H1 (cell line): ENCODE measurements at regions not wholly inside any gene's neighbourhood (a gene's known extent, or its start where the extent isn't known, plus 50 kb on each side); places are given as distances from the start of the nearest gene placed in this dataset.

Experiments used
- CTCF ChIA-PET: fragments of 300-600 bp; sonication (Branson Sonifier 250); formaldehyde crosslinking; loops from one replicate; lab custom pipeline; 2021; ENCODE audit not compliant: partially characterized antibody; lab: Charles Lee
- POLR2A ChIA-PET: fragments of 300-600 bp; sonication (Branson Sonifier 250); formaldehyde crosslinking; loops from one replicate; lab custom pipeline; 2021; ENCODE audit warnings: inconsistent platforms; ENCODE audit not compliant: partially characterized antibody; lab: Charles Lee
- DNase-seq, 2 experiments: peaks; one replicate each; pipeline versions ENCODE4 v3.0.0 to v3.0.0-alpha.2; 2010 to 2022; ENCODE audit warnings: low spot score in 2 of 2, low read depth in 1 of 2, mixed read lengths in 1 of 2
- FAIRE-seq: peaks from 2 replicates; lab custom pipeline; 2011; peaks lifted over from hg19 to GRCh38; lab: Jason Lieb, UNC
- H2AFZ ChIP-seq: 2 replicates; pipeline ENCODE4 v1.8.1; 2012; ENCODE audit warnings: low read length, inconsistent platforms
- H2AK5ac ChIP-seq: 2 replicates; pipeline ENCODE4 v1.6.1; 2013; ENCODE audit warnings: low read depth, low read length
- H2BK120ac ChIP-seq: replicated peaks from 2 replicates; pipeline ENCODE3; 2013; ENCODE audit warnings: low read depth, low read length, inconsistent platforms
- H2BK12ac ChIP-seq: 2 replicates; pipeline ENCODE4 v1.6.1; 2013; ENCODE audit warnings: low read depth, low read length
- H2BK15ac ChIP-seq: 2 replicates; pipeline ENCODE4 v1.6.1; 2013; ENCODE audit warnings: low read length
- H2BK20ac ChIP-seq: 2 replicates; pipeline ENCODE4 v1.6.1; 2013; ENCODE audit warnings: low read length
- H2BK5ac ChIP-seq: 2 replicates; pipeline ENCODE4 v1.6.1; 2013; ENCODE audit warnings: low read depth, low read length
- H3K14ac ChIP-seq: 2 replicates; pipeline ENCODE4 v1.6.1; 2013; ENCODE audit warnings: inconsistent platforms; ENCODE audit not compliant: insufficient read length
- H3K18ac ChIP-seq: 2 replicates; pipeline ENCODE4 v1.6.1; 2013; ENCODE audit warnings: low read length; ENCODE audit errors: extremely low read depth
- H3K23ac ChIP-seq: 2 replicates; pipeline ENCODE4 v1.6.1; 2013; ENCODE audit warnings: inconsistent platforms; ENCODE audit not compliant: insufficient read length
- H3K23me2 ChIP-seq: 2 replicates; pipeline ENCODE4 v1.6.1; 2013; ENCODE audit warnings: low read depth, low read length
- H3K27ac ChIP-seq: 2 replicates; pipeline ENCODE4 v1.6.1; 2011; ENCODE audit warnings: low read depth, low read length, inconsistent platforms
- H3K27me3 ChIP-seq, 4 experiments: replicated peaks in 1 of 4; 1 replicate in 1 of 4; 2 replicates in 3 of 4; pipeline versions ENCODE4 v1.6.1 to v1.8.1; 2011 to 2013; ENCODE audit warnings: low read length in 3 of 4, mild to moderate bottlenecking in 3 of 4, inconsistent platforms in 2 of 4, mixed read lengths in 2 of 4, moderate library complexity in 1 of 4; ENCODE audit not compliant: control insufficient read depth in 3 of 4, insufficient read depth in 3 of 4; ENCODE audit errors: extremely low read depth in 1 of 4
- H3K36me3 ChIP-seq, 4 experiments: 2 replicates each; pipeline versions ENCODE4 v1.6.1 to v1.8.1; 2011 to 2013; ENCODE audit warnings: mild to moderate bottlenecking in 4 of 4, low read length in 3 of 4, moderate library complexity in 2 of 4, control low read depth in 1 of 4, inconsistent platforms in 1 of 4; ENCODE audit not compliant: insufficient read depth in 4 of 4, control insufficient read depth in 2 of 4
- H3K4ac ChIP-seq: replicated peaks from 2 replicates; pipeline ENCODE3; 2013; ENCODE audit warnings: low read length, low read depth, mixed read lengths, inconsistent platforms; ENCODE audit not compliant: insufficient read length
- H3K4me1 ChIP-seq, 4 experiments: replicated peaks in 1 of 4; 1 replicate in 1 of 4; 2 replicates in 3 of 4; pipeline versions ENCODE4 v1.6.1 to v1.8.1; 2011 to 2013; ENCODE audit warnings: low read length in 3 of 4, inconsistent platforms in 2 of 4, mixed read lengths in 1 of 4; ENCODE audit not compliant: insufficient read depth in 4 of 4, control insufficient read depth in 3 of 4
- H3K4me2 ChIP-seq, 2 experiments: 2 replicates each; pipeline versions ENCODE4 v1.6.1 to v1.8.1; 2011 to 2013; ENCODE audit warnings: low read depth in 2 of 2, low read length in 2 of 2, control low read depth in 1 of 2, inconsistent platforms in 1 of 2, mild to moderate bottlenecking in 1 of 2; ENCODE audit not compliant: insufficient read depth in 1 of 2
- H3K4me3 ChIP-seq, 4 experiments: fragments of 200-600, 300-600 bp in 1 of 4; sonication (generic), shearing (Covaris generic), sonication (Bioruptor Twin) in 1 of 4; 2 replicates each; pipeline versions ENCODE4 v1.5.1 to v1.8.1; 2011 to 2016; ENCODE audit warnings: low read length in 4 of 4, low read depth in 3 of 4, control low read depth in 2 of 4, inconsistent platforms in 2 of 4, mild to moderate bottlenecking in 2 of 4, mixed read lengths in 1 of 4, moderate library complexity in 1 of 4; ENCODE audit not compliant: insufficient read depth in 2 of 4; ENCODE audit errors: extremely low read depth in 1 of 4
- H3K56ac ChIP-seq: replicated peaks from 2 replicates; pipeline ENCODE3; 2013; ENCODE audit warnings: low read depth, mild to moderate bottlenecking, mixed read lengths, low read length, inconsistent platforms; ENCODE audit not compliant: insufficient read length
- H3K79me1 ChIP-seq: 2 replicates; pipeline ENCODE4 v1.6.1; 2013; ENCODE audit warnings: low read depth, low read length, control low read depth
- H3K79me2 ChIP-seq, 2 experiments: 2 replicates each; pipeline versions ENCODE4 v1.6.1 to v1.8.1; 2012 to 2013; ENCODE audit warnings: low read length in 2 of 2, mild to moderate bottlenecking in 2 of 2, inconsistent platforms in 1 of 2; ENCODE audit not compliant: insufficient read depth in 2 of 2, control insufficient read depth in 1 of 2
- H3K9ac ChIP-seq, 4 experiments: replicated peaks in 1 of 4; 1 replicate in 1 of 4; 2 replicates in 3 of 4; pipeline versions ENCODE4 v1.6.1 to v1.8.1; 2011 to 2013; ENCODE audit warnings: low read depth in 3 of 4, low read length in 3 of 4, control low read depth in 2 of 4, mild to moderate bottlenecking in 2 of 4, moderate library complexity in 2 of 4, inconsistent platforms in 1 of 4; ENCODE audit errors: extremely low read depth in 1 of 4
- H3K9me3 ChIP-seq, 2 experiments: 2 replicates each; pipeline versions ENCODE4 v1.6.1 to v1.8.1; 2012 to 2013; ENCODE audit warnings: mild to moderate bottlenecking in 2 of 2, moderate library complexity in 2 of 2, control low read depth in 1 of 2, inconsistent platforms in 1 of 2, low read depth in 1 of 2, low read length in 1 of 2, mixed read lengths in 1 of 2; ENCODE audit not compliant: insufficient read depth in 2 of 2
- H4K20me1 ChIP-seq, 2 experiments: replicated peaks in 1 of 2; 2 replicates each; pipeline versions ENCODE3 to v1.8.1; 2011 to 2013; ENCODE audit warnings: inconsistent platforms in 2 of 2, low read length in 2 of 2, mild to moderate bottlenecking in 1 of 2; ENCODE audit not compliant: insufficient read depth in 2 of 2, control insufficient read depth in 1 of 2
- H4K5ac ChIP-seq: 2 replicates; pipeline ENCODE4 v1.6.1; 2013; ENCODE audit warnings: low read length, low read depth, mixed read lengths, inconsistent platforms; ENCODE audit not compliant: insufficient read length
- H4K8ac ChIP-seq: 2 replicates; pipeline ENCODE4 v1.8.0; 2013; ENCODE audit warnings: mild to moderate bottlenecking, moderate library complexity, low read length, inconsistent platforms; ENCODE audit not compliant: insufficient read depth; ENCODE audit errors: extremely low read depth
- H4K91ac ChIP-seq: replicated peaks from 2 replicates; pipeline ENCODE3; 2013; ENCODE audit warnings: low read length, mixed read lengths, inconsistent platforms; ENCODE audit not compliant: insufficient read length
- KDM1A ChIP-seq: fragments of 200-600, 300-600 bp; sonication (generic); IDR thresholded peaks from 2 replicates; pipeline ENCODE4 v1.7.1; 2016; ENCODE audit warnings: mild to moderate bottlenecking, low read length, borderline replicate concordance
- SIRT6 ChIP-seq: IDR thresholded peaks from one replicate; pipeline ENCODE4 v1.7.1; 2012; ENCODE audit warnings: low read length, inconsistent platforms

DNA sequence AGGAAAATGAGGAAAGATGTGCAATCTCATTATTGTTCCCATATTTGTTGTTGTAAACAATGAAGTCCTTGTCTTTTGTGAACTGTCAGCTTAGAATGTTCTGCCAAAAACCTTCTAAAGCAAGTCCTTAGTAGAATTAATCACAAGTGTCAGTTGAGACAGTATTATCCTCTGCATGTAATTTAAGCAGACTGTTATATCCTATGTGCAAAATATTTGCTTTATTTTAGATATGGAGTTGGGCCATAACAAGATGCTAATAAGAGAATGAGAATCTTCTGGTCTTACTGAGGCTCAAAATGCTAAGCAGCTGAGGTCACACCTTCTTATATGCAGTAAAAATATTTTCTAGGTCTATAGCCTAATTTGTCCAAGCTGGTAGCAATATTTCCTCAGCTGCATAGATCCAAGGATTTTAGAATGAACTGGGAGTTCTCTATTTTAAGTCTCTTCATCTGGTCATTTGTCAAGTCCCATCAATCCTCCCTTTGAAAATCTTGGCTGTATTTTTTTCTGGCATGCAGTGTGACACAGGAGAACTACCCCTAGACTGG, 222.3 kb upstream of the NAV3 start:
- Histone ChIP-seq H4K5ac (no peak overlapping the region), H2BK12ac (no peak overlapping the region), H2BK120ac (no peak overlapping the region), H3K14ac (no peak overlapping the region), H2AFZ (no peak overlapping the region), H3K56ac (no peak overlapping the region), H2BK15ac (no peak overlapping the region), H3K4me3 (no peak overlapping the region), H3K27ac (no peak overlapping the region), H3K23me2 (no peaks in the 10 kb centered on the region), H2BK20ac (no peak overlapping the region), H3K23ac (no peak overlapping the region), H4K20me1 (no peaks in the 10 kb centered on the region), H3K9ac (no peak overlapping the region), H3K79me1 (no peaks in the 10 kb centered on the region), H3K79me2 (no peaks in the 10 kb centered on the region), H3K36me3 (no peaks in the 10 kb centered on the region), H3K18ac (no peak overlapping the region), H4K91ac (no peak overlapping the region), H2AK5ac (no peak overlapping the region), H3K4ac (no peak overlapping the region), H3K4me1 (peaks cover 0 to 3% (median 1%) of the 10 kb centered on the region in 4 experiments; a peak in 2 of 7 replicates), H2BK5ac (no peak overlapping the region), H3K4me2 (no peak overlapping the region), H4K8ac (no peak overlapping the region), H3K27me3 (no peaks in the 10 kb centered on the region), H3K9me3 (no peaks in the 10 kb centered on the region)
- ChIA-PET CTCF (interaction anchor here (1.5 kb wide), 1 partner anchor 11 kb away, joined by 4 read pairs; no protein-coding TSS in a partner anchor), POLR2A (no interaction called here)
- FAIRE-seq: no peak
- DNase-seq: no peak
- no peak for TF ChIP-seq SIRT6
- no peak for TF ChIP-seq KDM1A
